IMR-90 (cell line): ENCODE measurements at regions not wholly inside any gene's neighbourhood (a gene's known extent, or its start where the extent isn't known, plus 50 kb on each side); places are given as distances from the start of the nearest gene placed in this dataset.

Experiments
- ATAC-seq: fragments of 200-7000 bp; cut with Tn5 transposase; 2 replicates; pipeline ENCODE4 v1.9.1; 2020; ENCODE audit warnings: low read depth, mild to moderate bottlenecking, moderate library complexity
- BruUV-seq: library from RNA; stranded (reverse); fragments of 400-500 nt; replicated peaks from 2 replicates; lab custom pipeline; 2021; lab: Mats Ljungman, UMichigan
- CTCF ChIA-PET: fragments of 300-600 bp; formaldehyde crosslinking; extraction: SDS; loops from one replicate; lab custom pipeline; 2021; ENCODE audit warnings: antibody characterized with exemption; lab: Yijun Ruan, JAX
- POLR2A ChIA-PET: fragments of 300-600 bp; sonication (Branson Sonifier 250); formaldehyde crosslinking; loops from one replicate; lab custom pipeline; 2022; ENCODE audit warnings: antibody characterized with exemption; ENCODE audit not compliant: unreplicated experiment; lab: Charles Lee
- DNase-seq: peaks from one replicate; pipeline ENCODE4 v3.0.0; 2013
- H2AFZ ChIP-seq: replicated peaks from 2 replicates; pipeline ENCODE3; 2013; ENCODE audit warnings: low read length, mild to moderate bottlenecking; ENCODE audit not compliant: poor library complexity
- H2AK5ac ChIP-seq: 2 replicates; pipeline ENCODE4 v1.6.1; 2013; ENCODE audit warnings: low read depth, low read length, inconsistent platforms
- H2AK9ac ChIP-seq: replicated peaks from 2 replicates; pipeline ENCODE3; 2013; ENCODE audit warnings: mild to moderate bottlenecking, low read depth, low read length, moderate library complexity; ENCODE audit not compliant: poor library complexity
- H2BK120ac ChIP-seq: 2 replicates; pipeline ENCODE4 v1.6.1; 2013; ENCODE audit warnings: low read depth, low read length, inconsistent platforms
- H2BK15ac ChIP-seq: 3 replicates; pipeline ENCODE4 v1.6.1; 2013; ENCODE audit warnings: low read depth, low read length, inconsistent platforms
- H2BK20ac ChIP-seq: 2 replicates; pipeline ENCODE4 v1.6.1; 2013; ENCODE audit warnings: low read depth, mild to moderate bottlenecking, inconsistent platforms, low read length, moderate library complexity
- H2BK5ac ChIP-seq: 2 replicates; pipeline ENCODE4 v1.6.1; 2013; ENCODE audit warnings: mild to moderate bottlenecking, low read depth, low read length, inconsistent platforms; ENCODE audit not compliant: poor library complexity, severe bottlenecking
- H3K14ac ChIP-seq: replicated peaks from 2 replicates; pipeline ENCODE4 v1.6.1; 2013; ENCODE audit warnings: low read depth, low read length, inconsistent platforms
- H3K18ac ChIP-seq: 2 replicates; pipeline ENCODE4 v1.6.1; 2013; ENCODE audit warnings: low read depth, low read length, control low read depth
- H3K23ac ChIP-seq: 2 replicates; pipeline ENCODE4 v1.6.1; 2013; ENCODE audit warnings: low read depth, low read length, inconsistent platforms
- H3K27ac ChIP-seq: 2 replicates; pipeline ENCODE4 v1.5.1; 2013; ENCODE audit warnings: mild to moderate bottlenecking, control low read depth, low read length; ENCODE audit not compliant: insufficient read depth
- H3K27me3 ChIP-seq: 2 replicates; pipeline ENCODE4 v1.6.1; 2013; ENCODE audit warnings: low read length; ENCODE audit not compliant: control insufficient read depth, insufficient read depth
- H3K36me3 ChIP-seq: 2 replicates; pipeline ENCODE4 v1.6.1; 2013; ENCODE audit warnings: low read length, mixed read lengths; ENCODE audit not compliant: control insufficient read depth, insufficient read depth
- H3K4ac ChIP-seq: 2 replicates; pipeline ENCODE4 v1.6.1; 2013; ENCODE audit warnings: low read depth, low read length, inconsistent platforms
- H3K4me1 ChIP-seq: 2 replicates; pipeline ENCODE4 v1.6.1; 2013; ENCODE audit warnings: low read length, mixed read lengths; ENCODE audit not compliant: control insufficient read depth, insufficient read depth
- H3K4me2 ChIP-seq: 2 replicates; pipeline ENCODE4 v1.6.1; 2013; ENCODE audit warnings: low read depth, mild to moderate bottlenecking, control low read depth, low read length, moderate library complexity
- H3K4me3 ChIP-seq: 2 replicates; pipeline ENCODE4 v1.5.1; 2013; ENCODE audit warnings: low read depth, mild to moderate bottlenecking, control low read depth, low read length, moderate library complexity; ENCODE audit not compliant: insufficient read depth
- H3K56ac ChIP-seq: 2 replicates; pipeline ENCODE4 v1.6.1; 2013; ENCODE audit warnings: low read length, inconsistent platforms; ENCODE audit not compliant: insufficient read depth; ENCODE audit errors: extremely low read depth
- H3K79me1 ChIP-seq, 2 experiments: 2 replicates each; pipeline ENCODE4 v1.6.1; 2013; ENCODE audit warnings: low read length in 2 of 2, inconsistent platforms in 1 of 2, low read depth in 1 of 2
- H3K9ac ChIP-seq: 2 replicates; pipeline ENCODE4 v1.6.1; 2013; ENCODE audit warnings: low read depth, low read length, control low read depth
- H3K9me1 ChIP-seq: 2 replicates; pipeline ENCODE4 v1.6.1; 2013; ENCODE audit warnings: low read length, inconsistent platforms; ENCODE audit not compliant: insufficient read depth
- H3K9me3 ChIP-seq: 2 replicates; pipeline ENCODE4 v1.6.1; 2013; ENCODE audit warnings: low read length; ENCODE audit not compliant: control insufficient read depth, insufficient read depth
- H4K20me1 ChIP-seq: 2 replicates; pipeline ENCODE4 v1.6.1; 2013; ENCODE audit warnings: low read length, inconsistent platforms; ENCODE audit not compliant: insufficient read depth
- H4K5ac ChIP-seq: 2 replicates; pipeline ENCODE4 v1.6.1; 2013; ENCODE audit warnings: mild to moderate bottlenecking, low read depth, low read length, control low read depth
- H4K8ac ChIP-seq, 2 experiments: 2 replicates each; pipeline ENCODE4 v1.6.1; 2013; ENCODE audit warnings: low read depth in 2 of 2, low read length in 2 of 2, control low read depth in 1 of 2, inconsistent platforms in 1 of 2
- H4K91ac ChIP-seq: 2 replicates; pipeline ENCODE4 v1.6.1; 2013; ENCODE audit warnings: low read depth, low read length, inconsistent platforms; ENCODE audit not compliant: insufficient read depth
- CHD1 ChIP-seq: IDR thresholded peaks from 2 replicates; pipeline ENCODE4 v1.6.1; 2012; ENCODE audit warnings: low read depth, low read length, improper control_type of control experiment
- FOS ChIP-seq: fragments of 150-350 bp; IDR thresholded peaks from 2 replicates; pipeline ENCODE4 v1.6.1; 2016; ENCODE audit warnings: low read depth, low read length
- MAZ ChIP-seq: IDR thresholded peaks from 2 replicates; pipeline ENCODE4 v1.6.1; 2012; ENCODE audit warnings: low read depth, mild to moderate bottlenecking, low read length, improper control_type of control experiment, moderate library complexity, borderline replicate concordance
- RAD21 ChIP-seq: IDR thresholded peaks from 2 replicates; pipeline ENCODE4 v1.6.1; 2012; ENCODE audit warnings: low read length, improper control_type of control experiment
- SMC3 ChIP-seq: fragments of 150-350 bp; IDR thresholded peaks from 2 replicates; pipeline ENCODE4 v1.6.1; 2016; ENCODE audit warnings: low read depth, mild to moderate bottlenecking, antibody characterized with exemption, low read length, moderate library complexity
- WGBS, 2 experiments: methylation state at CpG; one replicate each; pipeline versions ENCODE4 v1.1.5 to v1.1.7; 2013; ENCODE audit warnings: missing lambda C conversion rate in 2 of 2; ENCODE audit not compliant: insufficient read length in 1 of 2; ENCODE audit errors: extremely low coverage in 2 of 2; 5-methylcytosine and 5-hydroxymethylcytosine counted together
- dilution Hi-C: fragments of 300-500 bp; cut with HindIII; formaldehyde crosslinking; loops from one replicate; pipeline ENCODE4 v1.14.3; 2018; ENCODE audit warnings: low sequenced_read_pairs; ENCODE audit not compliant: unreplicated experiment
- in situ Hi-C: fragments of 300-500 bp; cut with MboI; formaldehyde crosslinking; loops from 3 replicates; pipeline ENCODE4 v1.14.3; 2019; ENCODE audit warnings: low sequenced_read_pairs, inconsistent platforms, mixed read lengths
- intact Hi-C: fragments of 100-400 bp; cut with micrococcal nuclease; formaldehyde crosslinking; loops from 2 replicates; pipeline ENCODE4 v1.10.0; 2022
- TF ChIP-seq, protein P1 (sequence below): conservative IDR thresholded peaks from 2 replicates; pipeline ENCODE4 v1.5.1; 2012; ENCODE audit warnings: mild to moderate bottlenecking, low read depth, low read length, improper control_type of control experiment

DNA sequence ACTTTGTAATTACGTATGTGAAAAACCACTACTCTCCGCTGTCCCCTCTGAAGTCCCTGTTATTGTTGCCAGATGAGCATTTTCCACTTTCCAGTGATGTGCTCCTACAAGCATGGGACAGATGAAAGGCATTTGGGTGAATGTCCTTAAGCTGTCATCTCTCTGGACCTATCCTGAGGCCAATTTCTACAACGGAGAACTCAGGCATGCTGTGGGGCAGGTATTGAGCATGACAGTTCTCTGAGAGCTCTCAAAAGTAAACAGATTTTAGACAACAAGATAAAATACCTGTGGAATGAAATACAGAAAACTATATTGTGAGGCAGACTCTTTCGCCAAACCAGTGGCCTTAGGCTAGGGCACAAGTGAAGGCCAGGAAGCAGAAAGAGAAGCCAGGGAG lies 656.5 kb upstream of the NR2F2 start:
- no peak overlapping the region for H2AK5ac ChIP-seq

More for the DNA sequence above, 656.5 kb upstream of the NR2F2 start:
- H2BK120ac ChIP-seq: no peak overlapping the region
- no peak overlapping the region for H2BK15ac ChIP-seq
- H4K8ac ChIP-seq: no peak overlapping the region
- ATAC-seq: no peak
- no peaks in the 10 kb centered on the region for H3K79me1 ChIP-seq
- H2BK5ac ChIP-seq: no peak overlapping the region
- no peak overlapping the region for H3K9ac ChIP-seq
- no peak overlapping the region for H3K4ac ChIP-seq
- dilution Hi-C loops (no loop called here), in situ Hi-C loops (no loop called here), intact Hi-C loops (no loop called here)
- ChIA-PET CTCF (no interaction called here), POLR2A (no interaction called here)
- H3K56ac ChIP-seq: no peak overlapping the region
- H3K27me3 ChIP-seq: no peaks in the 10 kb centered on the region
- H3K18ac ChIP-seq: no peak overlapping the region
- H3K9me1 ChIP-seq: no peaks in the 10 kb centered on the region
- 100% methylated on average over 1 of the region's 4 CpGs; no CpG with 5 or more reads in 1 of the 2 experiments for WGBS, 2 experiments
- no peak overlapping the region for H3K4me2 ChIP-seq
- no peak overlapping the region for H4K91ac ChIP-seq
- H2AK9ac ChIP-seq: no peak overlapping the region
- H3K4me1 ChIP-seq: no peaks in the 10 kb centered on the region; the same call in 1 of the 2 replicates
- H3K4me3 ChIP-seq: no peak overlapping the region
- H4K20me1 ChIP-seq: no peaks in the 10 kb centered on the region
- no peak overlapping the region for H3K27ac ChIP-seq
- H2AFZ ChIP-seq: no peak overlapping the region
- TF ChIP-seq MAZ (no peak), CHD1 (no peak), FOS (no peak), SMC3 (no peak), RAD21 (no peak)
- TF ChIP-seq, protein P1, sequence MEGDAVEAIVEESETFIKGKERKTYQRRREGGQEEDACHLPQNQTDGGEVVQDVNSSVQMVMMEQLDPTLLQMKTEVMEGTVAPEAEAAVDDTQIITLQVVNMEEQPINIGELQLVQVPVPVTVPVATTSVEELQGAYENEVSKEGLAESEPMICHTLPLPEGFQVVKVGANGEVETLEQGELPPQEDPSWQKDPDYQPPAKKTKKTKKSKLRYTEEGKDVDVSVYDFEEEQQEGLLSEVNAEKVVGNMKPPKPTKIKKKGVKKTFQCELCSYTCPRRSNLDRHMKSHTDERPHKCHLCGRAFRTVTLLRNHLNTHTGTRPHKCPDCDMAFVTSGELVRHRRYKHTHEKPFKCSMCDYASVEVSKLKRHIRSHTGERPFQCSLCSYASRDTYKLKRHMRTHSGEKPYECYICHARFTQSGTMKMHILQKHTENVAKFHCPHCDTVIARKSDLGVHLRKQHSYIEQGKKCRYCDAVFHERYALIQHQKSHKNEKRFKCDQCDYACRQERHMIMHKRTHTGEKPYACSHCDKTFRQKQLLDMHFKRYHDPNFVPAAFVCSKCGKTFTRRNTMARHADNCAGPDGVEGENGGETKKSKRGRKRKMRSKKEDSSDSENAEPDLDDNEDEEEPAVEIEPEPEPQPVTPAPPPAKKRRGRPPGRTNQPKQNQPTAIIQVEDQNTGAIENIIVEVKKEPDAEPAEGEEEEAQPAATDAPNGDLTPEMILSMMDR: no peak
- H3K9me3 ChIP-seq: no peaks in the 10 kb centered on the region
- H3K14ac ChIP-seq: no peak overlapping the region
- H2BK20ac ChIP-seq: no peak overlapping the region
- no peaks in the 10 kb centered on the region for H3K36me3 ChIP-seq
- no peak overlapping the region for H3K23ac ChIP-seq
- no peak for DNase-seq
- no TSS peak for BruUV-seq
- H4K5ac ChIP-seq: no peak overlapping the region
